Esophagus squamous epithelium (tissue), 5 donors: ENCODE measurements at regions not wholly inside any gene's neighbourhood (a gene's known extent, or its start where the extent isn't known, plus 50 kb on each side); places are given as distances from the start of the nearest gene placed in this dataset.
"Not testable (repeated sequence)": the region's sequence is repeated elsewhere in the genome, so short reads cannot be mapped to it uniquely, and the experiment has no call there.

Experiments
- DNase-seq: peaks from one replicate; lab custom pipeline; 2025; lab: John Stamatoyannopoulos, UW
- H3K27ac ChIP-seq, 4 donors: fragments of 200-600 bp; sonication (generic); one replicate each; pipeline ENCODE4 v1.5.1; 2016 to 2019; ENCODE audit warnings: mild to moderate bottlenecking in 1 of 4
- H3K27me3 ChIP-seq, 4 donors: fragments of 200-600 bp; sonication (generic); 1 replicate in 3 of 4; 2 replicates in 1 of 4; pipeline versions ENCODE4 v1.5.1 to v1.6.0; 2017 to 2021; ENCODE audit warnings: antibody characterized with exemption in 1 of 4
- H3K36me3 ChIP-seq, 3 donors: fragments of 200-600 bp; sonication (generic); one replicate each; pipeline ENCODE4 v1.5.1; 2016 to 2019
- H3K4me1 ChIP-seq, 3 donors: fragments of 200-600 bp; sonication (generic); one replicate each; pipeline ENCODE4 v1.5.1; 2017 to 2019
- H3K4me3 ChIP-seq, 4 donors: fragments of 200-600 bp; sonication (generic); 1 replicate in 3 of 4; 2 replicates in 1 of 4; pipeline ENCODE4 v1.5.1; 2016 to 2019; ENCODE audit warnings: mild to moderate bottlenecking in 2 of 4, moderate library complexity in 1 of 4
- H3K9me3 ChIP-seq, 3 donors: fragments of 200-600 bp; sonication (generic); one replicate each; pipeline ENCODE4 v1.5.1; 2016 to 2019
- POLR2A ChIP-seq, 4 donors: fragments of 450-650 bp; IDR thresholded peaks; one replicate each; pipeline ENCODE4 v1.6.1; 2017; ENCODE audit warnings: antibody characterized with exemption in 4 of 4, mild to moderate bottlenecking in 4 of 4, moderate library complexity in 3 of 4
- WGBS, 2 donors: methylation state at CpG; one replicate each; pipeline ENCODE4 v1.1.5; 2018; 5-methylcytosine and 5-hydroxymethylcytosine counted together
- intact Hi-C: fragments of 100-400 bp; cut with DNase I; formaldehyde crosslinking; loops from one replicate; pipeline ENCODE4 v1.15.0; 2022
- TF ChIP-seq, protein P1 (sequence below), 6 experiments: fragments of 450-650 bp in 4 of 6; fragments of 200-600 bp in 2 of 6; sonication (generic) in 2 of 6; IDR thresholded peaks; one replicate each; pipeline ENCODE4 v1.5.1; 2016 to 2019; ENCODE audit warnings: antibody characterized with exemption in 6 of 6, mild to moderate bottlenecking in 4 of 6, moderate library complexity in 4 of 6
- donor health status: DM: yes; HTN: yes; CAD: no.

DNA sequence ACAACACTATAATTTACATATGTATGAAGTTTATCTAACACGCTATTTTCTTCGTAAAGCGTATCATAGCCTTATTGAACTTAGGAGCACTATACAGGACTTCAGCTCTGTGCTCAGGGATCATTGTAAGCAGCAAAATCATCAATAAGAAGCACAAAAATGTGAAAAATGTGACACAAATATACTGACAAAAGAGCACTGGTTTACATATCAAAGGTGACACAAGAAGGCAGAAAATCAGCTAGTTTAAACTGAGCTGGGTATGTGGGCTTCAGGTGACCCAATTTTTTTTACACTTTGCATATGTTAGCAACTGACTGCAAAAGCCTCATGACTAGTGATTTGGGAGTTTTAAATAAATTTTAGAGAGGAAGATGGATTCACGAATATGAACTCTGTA is 215.2 kb upstream of the CHORDC1 start:
- Histone ChIP-seq H3K9me3 (no peaks in the 10 kb centered on the region), H3K36me3 (no peaks in the 10 kb centered on the region), H3K4me3 (no peak overlapping the region), H3K27ac (no peak overlapping the region), H3K4me1 (no peaks in the 10 kb centered on the region), H3K27me3 (no peaks in the 10 kb centered on the region)
- no peak for DNase-seq
- intact Hi-C loops, result no loop called here
- TF ChIP-seq, protein P1, sequence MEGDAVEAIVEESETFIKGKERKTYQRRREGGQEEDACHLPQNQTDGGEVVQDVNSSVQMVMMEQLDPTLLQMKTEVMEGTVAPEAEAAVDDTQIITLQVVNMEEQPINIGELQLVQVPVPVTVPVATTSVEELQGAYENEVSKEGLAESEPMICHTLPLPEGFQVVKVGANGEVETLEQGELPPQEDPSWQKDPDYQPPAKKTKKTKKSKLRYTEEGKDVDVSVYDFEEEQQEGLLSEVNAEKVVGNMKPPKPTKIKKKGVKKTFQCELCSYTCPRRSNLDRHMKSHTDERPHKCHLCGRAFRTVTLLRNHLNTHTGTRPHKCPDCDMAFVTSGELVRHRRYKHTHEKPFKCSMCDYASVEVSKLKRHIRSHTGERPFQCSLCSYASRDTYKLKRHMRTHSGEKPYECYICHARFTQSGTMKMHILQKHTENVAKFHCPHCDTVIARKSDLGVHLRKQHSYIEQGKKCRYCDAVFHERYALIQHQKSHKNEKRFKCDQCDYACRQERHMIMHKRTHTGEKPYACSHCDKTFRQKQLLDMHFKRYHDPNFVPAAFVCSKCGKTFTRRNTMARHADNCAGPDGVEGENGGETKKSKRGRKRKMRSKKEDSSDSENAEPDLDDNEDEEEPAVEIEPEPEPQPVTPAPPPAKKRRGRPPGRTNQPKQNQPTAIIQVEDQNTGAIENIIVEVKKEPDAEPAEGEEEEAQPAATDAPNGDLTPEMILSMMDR (IDR thresholded peaks at IDR 0.05), result no peak
- TF ChIP-seq POLR2A (IDR thresholded peaks at IDR 0.05), result no peak
- WGBS, 2 donors, result 87 to 89% methylated on average over 4 of the region's 4 CpGs

DNA sequence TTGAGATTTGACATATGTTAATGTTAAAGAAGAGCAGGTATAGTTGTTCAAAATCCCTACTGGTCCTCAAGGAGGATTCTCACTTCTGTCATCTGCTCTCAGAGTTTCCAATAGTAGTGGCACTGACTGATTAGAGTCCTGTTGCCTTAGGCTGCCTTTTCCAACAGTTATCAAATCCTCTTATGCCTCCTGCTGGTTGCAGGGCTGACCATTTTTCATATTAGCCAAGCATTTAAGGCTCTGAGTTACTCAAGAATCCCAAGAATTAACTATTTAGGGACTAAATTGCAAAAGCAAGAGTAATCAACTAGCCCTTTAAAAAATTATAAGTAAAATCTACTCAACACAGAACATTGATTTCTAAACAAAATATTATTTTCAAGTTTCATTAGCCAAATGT is 212.0 kb upstream of the CHORDC1 start:
- no peak for DNase-seq
- intact Hi-C loops, result no loop called here

DNA sequence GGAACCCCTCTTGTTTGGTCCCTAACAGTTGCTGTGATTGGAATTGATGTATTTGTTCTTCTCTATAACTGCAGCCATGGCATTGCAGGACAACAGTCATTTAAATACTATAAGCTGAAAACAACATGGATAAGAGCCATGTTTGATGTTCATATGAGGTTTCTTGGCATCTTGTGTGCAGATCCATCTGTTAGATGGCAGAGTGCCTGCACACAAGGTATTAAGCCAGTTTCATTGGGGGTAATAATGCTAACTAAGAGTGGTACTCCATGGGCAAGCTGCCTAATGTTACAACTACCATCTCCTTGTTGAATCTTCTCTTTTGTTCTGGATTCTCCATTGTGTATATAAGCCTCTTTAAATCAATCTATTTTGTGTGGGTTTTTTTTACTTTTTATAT is 206.0 kb upstream of the CHORDC1 start:
- no peak for TF ChIP-seq POLR2A (IDR thresholded peaks at IDR 0.05)
- TF ChIP-seq, protein P1 (IDR thresholded peaks at IDR 0.05), result no peak
- Histone ChIP-seq H3K4me3 (no peak overlapping the region), H3K36me3 (no peaks in the 10 kb centered on the region), H3K27ac (no peak overlapping the region), H3K4me1 (no peaks in the 10 kb centered on the region), H3K9me3 (no peaks in the 10 kb centered on the region), H3K27me3 (no peaks in the 10 kb centered on the region)
- no peak for DNase-seq
- intact Hi-C loops, result no loop called here

More for the DNA sequence above, 212.0 kb upstream of the CHORDC1 start:
- H3K27ac ChIP-seq, result no peak overlapping the region
- no peaks in the 10 kb centered on the region for H3K4me1 ChIP-seq
- H3K4me3 ChIP-seq, result no peak overlapping the region
- TF ChIP-seq POLR2A (IDR thresholded peaks at IDR 0.05), result no peak
- TF ChIP-seq, protein P1 (IDR thresholded peaks at IDR 0.05), result peak in 3 of 6 experiments; percentile 12 to 42 (median 23)
- no peaks in the 10 kb centered on the region for H3K27me3 ChIP-seq
- no peaks in the 10 kb centered on the region for H3K36me3 ChIP-seq
- H3K9me3 ChIP-seq, result no peaks in the 10 kb centered on the region

DNA sequence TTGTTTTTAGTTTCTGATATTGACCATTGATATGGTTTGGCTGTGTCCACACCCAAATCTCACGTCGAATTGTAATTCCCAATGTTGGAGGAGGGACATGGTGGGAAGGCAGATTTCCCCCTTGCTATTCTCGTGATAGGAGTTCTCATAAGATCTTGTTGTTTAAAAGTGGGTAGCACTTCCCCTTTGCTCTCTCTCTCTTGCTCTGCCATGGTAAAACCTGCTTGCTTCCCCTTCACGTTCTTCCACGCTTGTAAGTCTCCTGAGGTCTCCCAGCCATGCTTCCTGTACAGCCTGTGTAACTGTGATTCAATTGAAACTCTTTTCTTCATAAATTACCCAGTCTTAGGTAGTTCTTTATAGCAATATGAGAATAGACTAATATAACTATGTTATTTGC is 203.6 kb upstream of the CHORDC1 start:
- intact Hi-C loops, result no loop called here
- TF ChIP-seq POLR2A (IDR thresholded peaks at IDR 0.05), result no peak
- TF ChIP-seq, protein P1 (IDR thresholded peaks at IDR 0.05), result no peak
- 79 to 88% methylated on average over 5 of the region's 5 CpGs for WGBS, 2 donors
- DNase-seq, result no peak
- H3K9me3 ChIP-seq, result no peaks in the 10 kb centered on the region
- H3K4me3 ChIP-seq, result no peak overlapping the region
- no peaks in the 10 kb centered on the region for H3K27me3 ChIP-seq
- no peaks in the 10 kb centered on the region for H3K36me3 ChIP-seq
- H3K27ac ChIP-seq, result no peak overlapping the region
- peaks cover 0 to 8% (median 0%) of the 10 kb centered on the region in 3 donors for H3K4me1 ChIP-seq

DNA sequence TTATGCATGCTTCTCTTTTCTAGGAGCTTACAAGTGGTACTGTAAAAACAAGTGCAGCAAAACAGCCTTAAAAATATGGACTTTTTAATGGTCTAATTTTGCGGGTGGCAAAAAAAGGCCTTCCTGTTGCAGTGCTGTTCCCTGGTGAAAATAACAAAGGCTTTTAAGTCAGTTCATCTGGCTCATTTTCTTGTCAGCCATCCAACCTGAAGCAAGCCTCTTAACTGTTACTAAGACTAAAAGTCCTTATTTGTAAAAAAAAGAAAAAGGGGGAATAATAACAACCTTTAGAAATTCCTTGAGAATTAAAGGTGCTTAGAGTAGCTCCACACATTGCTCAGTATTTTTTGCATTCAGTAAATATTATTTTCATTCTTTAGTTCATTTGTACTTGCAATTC is 200.5 kb upstream of the CHORDC1 start:
- no peaks in the 10 kb centered on the region for H3K36me3 ChIP-seq
- no peak for DNase-seq
- 25 to 36% methylated on average over 1 of the region's 1 CpG for WGBS, 2 donors
- H3K27me3 ChIP-seq, result no peaks in the 10 kb centered on the region
- no peak overlapping the region for H3K4me3 ChIP-seq
- intact Hi-C loops, result no loop called here
- peak overlapping the region in 3 of 4 donors; percentile 39 to 69 (median 60) for H3K27ac ChIP-seq
- H3K9me3 ChIP-seq, result no peaks in the 10 kb centered on the region
- peaks cover 0 to 8% (median 0%) of the 10 kb centered on the region in 3 donors for H3K4me1 ChIP-seq
- TF ChIP-seq, protein P1 (IDR thresholded peaks at IDR 0.05), result no peak
- TF ChIP-seq POLR2A (IDR thresholded peaks at IDR 0.05), result no peak

DNA sequence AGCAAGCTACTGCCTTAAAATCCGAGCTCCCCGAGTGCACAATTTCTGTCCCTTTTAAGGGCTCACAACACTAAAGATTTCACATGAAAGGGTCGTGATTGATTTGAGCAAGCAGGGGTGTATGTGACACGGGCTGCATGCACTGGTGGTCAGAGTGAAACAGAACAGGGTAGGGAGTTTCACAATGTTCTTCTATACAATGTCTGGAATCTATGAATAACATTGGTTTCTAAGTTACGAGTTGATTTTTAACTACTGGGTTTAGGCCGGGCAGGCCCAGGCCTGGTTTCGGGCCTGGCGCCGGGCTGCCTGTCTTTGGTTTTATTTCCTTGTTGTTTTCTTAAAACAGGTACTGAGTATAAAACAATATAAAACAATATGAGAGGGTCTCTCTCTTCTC is 199.9 kb upstream of the CHORDC1 start:
- H3K36me3 ChIP-seq, H3K9me3 ChIP-seq, DNase-seq, H3K4me1 ChIP-seq, H3K4me3 ChIP-seq, intact Hi-C loops, H3K27me3 ChIP-seq: not testable (repeated sequence)
- peak overlapping the region in 3 of 4 donors; percentile 39 to 69 (median 60) for H3K27ac ChIP-seq
- 41 to 54% methylated on average over 9 of the region's 9 CpGs for WGBS, 2 donors
